OCI-LY1 (cell line): ENCODE measurements at regions not wholly inside any gene's neighbourhood (a gene's known extent, or its start where the extent isn't known, plus 50 kb on each side); places are given as distances from the start of the nearest gene placed in this dataset.

ENCODE experiments used
- H2AFZ ChIP-seq: fragments of 200-600 bp; sonication (generic), shearing (Covaris generic); 2 replicates; pipeline ENCODE4 v1.6.0; 2014; ENCODE audit warnings: antibody characterized with exemption, mild to moderate bottlenecking, low read length
- H3F3A ChIP-seq: fragments of 200-600 bp; sonication (generic), shearing (Covaris generic); 2 replicates; pipeline ENCODE4 v1.6.0; 2014; ENCODE audit warnings: mild to moderate bottlenecking, antibody characterized with exemption, low read length, moderate library complexity; ENCODE audit not compliant: insufficient read depth
- H3K27ac ChIP-seq: fragments of 200-600 bp; sonication (generic); 2 replicates; pipeline ENCODE4 v1.5.1; 2014; ENCODE audit warnings: low read length, mixed run types, mild to moderate bottlenecking, low read depth; ENCODE audit not compliant: poor library complexity, severe bottlenecking
- H3K27me3 ChIP-seq: fragments of 200-600 bp; sonication (generic); 2 replicates; pipeline ENCODE4 v1.6.0; 2014; ENCODE audit warnings: antibody characterized with exemption, mild to moderate bottlenecking, low read length, moderate library complexity; ENCODE audit not compliant: insufficient read depth
- H3K36me3 ChIP-seq: fragments of 200-600 bp; sonication (generic); 2 replicates; pipeline ENCODE4 v1.6.1; 2014; ENCODE audit warnings: mild to moderate bottlenecking, antibody characterized with exemption, low read length, moderate library complexity, mixed read lengths; ENCODE audit not compliant: insufficient read depth
- H3K4me1 ChIP-seq: fragments of 200-600 bp; sonication (generic); 2 replicates; pipeline ENCODE4 v1.5.1; 2014; ENCODE audit warnings: mild to moderate bottlenecking, low read length, moderate library complexity; ENCODE audit not compliant: insufficient read depth, severe bottlenecking
- H3K4me2 ChIP-seq: fragments of 200-600 bp; sonication (generic), shearing (Covaris generic); 2 replicates; pipeline ENCODE4 v1.6.1; 2014; ENCODE audit warnings: low read length
- H3K4me3 ChIP-seq: fragments of 200-600 bp; sonication (generic); 2 replicates; pipeline ENCODE4 v1.5.1; 2014; ENCODE audit warnings: low read length, low read depth, mild to moderate bottlenecking, mixed read lengths; ENCODE audit not compliant: poor library complexity, severe bottlenecking
- H3K79me2 ChIP-seq: fragments of 200-600 bp; shearing (Covaris generic); 2 replicates; pipeline ENCODE4 v1.6.1; 2016; ENCODE audit warnings: mixed run types, low read length, mixed read lengths; ENCODE audit not compliant: insufficient read depth
- H3K9ac ChIP-seq: fragments of 200-600 bp; sonication (generic), shearing (Covaris generic); 2 replicates; pipeline ENCODE4 v1.6.1; 2014; ENCODE audit warnings: mild to moderate bottlenecking, low read length, mixed read lengths
- H3K9me2 ChIP-seq: fragments of 200-600 bp; sonication (generic), shearing (Covaris generic); 2 replicates; pipeline ENCODE4 v1.6.1; 2014; ENCODE audit warnings: low read depth, mild to moderate bottlenecking, low read length, mixed read lengths
- H3K9me3 ChIP-seq: fragments of 200-600 bp; shearing (Covaris generic); 2 replicates; pipeline ENCODE4 v1.6.1; 2014; ENCODE audit warnings: low read length, mixed read lengths
- H4K20me1 ChIP-seq: fragments of 200-600 bp; sonication (generic), shearing (Covaris generic); 2 replicates; pipeline ENCODE4 v1.6.0; 2016; ENCODE audit warnings: mild to moderate bottlenecking, low read length; ENCODE audit not compliant: insufficient read depth
- CTCF ChIP-seq: fragments of 200-600 bp; sonication (generic), shearing (Covaris generic); IDR thresholded peaks from 2 replicates; pipeline ENCODE4 v1.5.1; 2017; ENCODE audit warnings: mild to moderate bottlenecking, antibody characterized with exemption, low read length, moderate library complexity, mixed read lengths
- EZH2 ChIP-seq: fragments of 200-600 bp; sonication (generic), shearing (Covaris generic); IDR thresholded peaks from 2 replicates; pipeline ENCODE4 v1.8.0; 2017; ENCODE audit warnings: borderline replicate concordance, mixed run types, mild to moderate bottlenecking, antibody characterized with exemption, low read length, moderate library complexity, mixed read lengths

GRCh38 chr22:33202455-33202854 is 144.3 kb upstream of the SYN3 start:
- H3K9me2 ChIP-seq = no peaks in the 10 kb centered on the region
- no peaks in the 10 kb centered on the region for H3F3A ChIP-seq
- no peaks in the 10 kb centered on the region for H3K79me2 ChIP-seq
- no peaks in the 10 kb centered on the region for H3K4me1 ChIP-seq
- H3K27ac ChIP-seq = no peak overlapping the region
- no peaks in the 10 kb centered on the region for H3K27me3 ChIP-seq
- H3K4me2 ChIP-seq = no peak overlapping the region
- H3K4me3 ChIP-seq = no peak overlapping the region
- H2AFZ ChIP-seq = no peak overlapping the region
- H4K20me1 ChIP-seq = no peaks in the 10 kb centered on the region
- no peak overlapping the region for H3K9ac ChIP-seq
- no peaks in the 10 kb centered on the region for H3K36me3 ChIP-seq
- no peaks in the 10 kb centered on the region for H3K9me3 ChIP-seq
- TF ChIP-seq CTCF = no peak
- no peak for TF ChIP-seq EZH2

- Histone ChIP-seq H3K36me3 (no peaks in the 10 kb centered on the region), H3K4me2 (no peak overlapping the region), H4K20me1 (no peaks in the 10 kb centered on the region), H2AFZ (no peak overlapping the region), H3K27me3 (no peaks in the 10 kb centered on the region), H3K4me1 (no peaks in the 10 kb centered on the region), H3K79me2 (no peaks in the 10 kb centered on the region), H3F3A (no peaks in the 10 kb centered on the region), H3K4me3 (no peak overlapping the region), H3K9me3 (no peaks in the 10 kb centered on the region), H3K27ac (no peak overlapping the region), H3K9ac (no peak overlapping the region), H3K9me2 (no peaks in the 10 kb centered on the region)
- TF ChIP-seq CTCF (no peak), EZH2 (no peak)
These were observed 136.4 kb upstream of the SYN3 start for GRCh38 chr22:33194529-33195077.

- no peak overlapping the region for H3K27ac ChIP-seq
- H3K4me2 ChIP-seq = no peak overlapping the region
- H3K9ac ChIP-seq = no peak overlapping the region
These were observed 134.0 kb upstream of the SYN3 start for GRCh38 chr22:33192156-33192555.

More at GRCh38 chr22:33192156-33192555, 134.0 kb upstream of the SYN3 start:
- Histone ChIP-seq H3K4me1 (no peaks in the 10 kb centered on the region), H3K36me3 (no peaks in the 10 kb centered on the region), H3K9me3 (no peaks in the 10 kb centered on the region), H3K79me2 (no peaks in the 10 kb centered on the region), H4K20me1 (no peaks in the 10 kb centered on the region), H2AFZ (no peak overlapping the region), H3F3A (no peaks in the 10 kb centered on the region), H3K27me3 (no peaks in the 10 kb centered on the region), H3K4me3 (no peak overlapping the region), H3K9me2 (no peaks in the 10 kb centered on the region)
- TF ChIP-seq EZH2 = no peak
- no peak for TF ChIP-seq CTCF
